H1 (cell line): ENCODE measurements at regions not wholly inside any gene's neighbourhood (a gene's known extent, or its start where the extent isn't known, plus 50 kb on each side); places are given as distances from the start of the nearest gene placed in this dataset.

Experiments
- CTCF ChIA-PET: fragments of 300-600 bp; sonication (Branson Sonifier 250); formaldehyde crosslinking; loops from one replicate; lab custom pipeline; 2021; ENCODE audit not compliant: partially characterized antibody; lab: Charles Lee
- POLR2A ChIA-PET: fragments of 300-600 bp; sonication (Branson Sonifier 250); formaldehyde crosslinking; loops from one replicate; lab custom pipeline; 2021; ENCODE audit warnings: inconsistent platforms; ENCODE audit not compliant: partially characterized antibody; lab: Charles Lee
- DNase-seq, 2 experiments: peaks; one replicate each; pipeline versions ENCODE4 v3.0.0 to v3.0.0-alpha.2; 2010 to 2022; ENCODE audit warnings: low spot score in 2 of 2, low read depth in 1 of 2, mixed read lengths in 1 of 2
- FAIRE-seq: peaks from 2 replicates; lab custom pipeline; 2011; peaks lifted over from hg19 to GRCh38; lab: Jason Lieb, UNC
- H2AFZ ChIP-seq: 2 replicates; pipeline ENCODE4 v1.8.1; 2012; ENCODE audit warnings: low read length, inconsistent platforms
- H2AK5ac ChIP-seq: 2 replicates; pipeline ENCODE4 v1.6.1; 2013; ENCODE audit warnings: low read depth, low read length
- H2BK120ac ChIP-seq: replicated peaks from 2 replicates; pipeline ENCODE3; 2013; ENCODE audit warnings: low read depth, low read length, inconsistent platforms
- H2BK12ac ChIP-seq: 2 replicates; pipeline ENCODE4 v1.6.1; 2013; ENCODE audit warnings: low read depth, low read length
- H2BK15ac ChIP-seq: 2 replicates; pipeline ENCODE4 v1.6.1; 2013; ENCODE audit warnings: low read length
- H2BK20ac ChIP-seq: 2 replicates; pipeline ENCODE4 v1.6.1; 2013; ENCODE audit warnings: low read length
- H2BK5ac ChIP-seq: 2 replicates; pipeline ENCODE4 v1.6.1; 2013; ENCODE audit warnings: low read depth, low read length
- H3K14ac ChIP-seq: 2 replicates; pipeline ENCODE4 v1.6.1; 2013; ENCODE audit warnings: inconsistent platforms; ENCODE audit not compliant: insufficient read length
- H3K18ac ChIP-seq: 2 replicates; pipeline ENCODE4 v1.6.1; 2013; ENCODE audit warnings: low read length; ENCODE audit errors: extremely low read depth
- H3K23ac ChIP-seq: 2 replicates; pipeline ENCODE4 v1.6.1; 2013; ENCODE audit warnings: inconsistent platforms; ENCODE audit not compliant: insufficient read length
- H3K23me2 ChIP-seq: 2 replicates; pipeline ENCODE4 v1.6.1; 2013; ENCODE audit warnings: low read depth, low read length
- H3K27ac ChIP-seq: 2 replicates; pipeline ENCODE4 v1.6.1; 2011; ENCODE audit warnings: low read depth, low read length, inconsistent platforms
- H3K27me3 ChIP-seq, 4 experiments: replicated peaks in 1 of 4; 1 replicate in 1 of 4; 2 replicates in 3 of 4; pipeline versions ENCODE4 v1.6.1 to v1.8.1; 2011 to 2013; ENCODE audit warnings: low read length in 3 of 4, mild to moderate bottlenecking in 3 of 4, inconsistent platforms in 2 of 4, mixed read lengths in 2 of 4, moderate library complexity in 1 of 4; ENCODE audit not compliant: control insufficient read depth in 3 of 4, insufficient read depth in 3 of 4; ENCODE audit errors: extremely low read depth in 1 of 4
- H3K36me3 ChIP-seq, 4 experiments: 2 replicates each; pipeline versions ENCODE4 v1.6.1 to v1.8.1; 2011 to 2013; ENCODE audit warnings: mild to moderate bottlenecking in 4 of 4, low read length in 3 of 4, moderate library complexity in 2 of 4, control low read depth in 1 of 4, inconsistent platforms in 1 of 4; ENCODE audit not compliant: insufficient read depth in 4 of 4, control insufficient read depth in 2 of 4
- H3K4ac ChIP-seq: replicated peaks from 2 replicates; pipeline ENCODE3; 2013; ENCODE audit warnings: low read length, low read depth, mixed read lengths, inconsistent platforms; ENCODE audit not compliant: insufficient read length
- H3K4me1 ChIP-seq, 4 experiments: replicated peaks in 1 of 4; 1 replicate in 1 of 4; 2 replicates in 3 of 4; pipeline versions ENCODE4 v1.6.1 to v1.8.1; 2011 to 2013; ENCODE audit warnings: low read length in 3 of 4, inconsistent platforms in 2 of 4, mixed read lengths in 1 of 4; ENCODE audit not compliant: insufficient read depth in 4 of 4, control insufficient read depth in 3 of 4
- H3K4me2 ChIP-seq, 2 experiments: 2 replicates each; pipeline versions ENCODE4 v1.6.1 to v1.8.1; 2011 to 2013; ENCODE audit warnings: low read depth in 2 of 2, low read length in 2 of 2, control low read depth in 1 of 2, inconsistent platforms in 1 of 2, mild to moderate bottlenecking in 1 of 2; ENCODE audit not compliant: insufficient read depth in 1 of 2
- H3K4me3 ChIP-seq, 4 experiments: fragments of 200-600, 300-600 bp in 1 of 4; sonication (generic), shearing (Covaris generic), sonication (Bioruptor Twin) in 1 of 4; 2 replicates each; pipeline versions ENCODE4 v1.5.1 to v1.8.1; 2011 to 2016; ENCODE audit warnings: low read length in 4 of 4, low read depth in 3 of 4, control low read depth in 2 of 4, inconsistent platforms in 2 of 4, mild to moderate bottlenecking in 2 of 4, mixed read lengths in 1 of 4, moderate library complexity in 1 of 4; ENCODE audit not compliant: insufficient read depth in 2 of 4; ENCODE audit errors: extremely low read depth in 1 of 4
- H3K56ac ChIP-seq: replicated peaks from 2 replicates; pipeline ENCODE3; 2013; ENCODE audit warnings: low read depth, mild to moderate bottlenecking, mixed read lengths, low read length, inconsistent platforms; ENCODE audit not compliant: insufficient read length
- H3K79me1 ChIP-seq: 2 replicates; pipeline ENCODE4 v1.6.1; 2013; ENCODE audit warnings: low read depth, low read length, control low read depth
- H3K79me2 ChIP-seq, 2 experiments: 2 replicates each; pipeline versions ENCODE4 v1.6.1 to v1.8.1; 2012 to 2013; ENCODE audit warnings: low read length in 2 of 2, mild to moderate bottlenecking in 2 of 2, inconsistent platforms in 1 of 2; ENCODE audit not compliant: insufficient read depth in 2 of 2, control insufficient read depth in 1 of 2
- H3K9ac ChIP-seq, 4 experiments: replicated peaks in 1 of 4; 1 replicate in 1 of 4; 2 replicates in 3 of 4; pipeline versions ENCODE4 v1.6.1 to v1.8.1; 2011 to 2013; ENCODE audit warnings: low read depth in 3 of 4, low read length in 3 of 4, control low read depth in 2 of 4, mild to moderate bottlenecking in 2 of 4, moderate library complexity in 2 of 4, inconsistent platforms in 1 of 4; ENCODE audit errors: extremely low read depth in 1 of 4
- H3K9me3 ChIP-seq, 2 experiments: 2 replicates each; pipeline versions ENCODE4 v1.6.1 to v1.8.1; 2012 to 2013; ENCODE audit warnings: mild to moderate bottlenecking in 2 of 2, moderate library complexity in 2 of 2, control low read depth in 1 of 2, inconsistent platforms in 1 of 2, low read depth in 1 of 2, low read length in 1 of 2, mixed read lengths in 1 of 2; ENCODE audit not compliant: insufficient read depth in 2 of 2
- H4K20me1 ChIP-seq, 2 experiments: replicated peaks in 1 of 2; 2 replicates each; pipeline versions ENCODE3 to v1.8.1; 2011 to 2013; ENCODE audit warnings: inconsistent platforms in 2 of 2, low read length in 2 of 2, mild to moderate bottlenecking in 1 of 2; ENCODE audit not compliant: insufficient read depth in 2 of 2, control insufficient read depth in 1 of 2
- H4K5ac ChIP-seq: 2 replicates; pipeline ENCODE4 v1.6.1; 2013; ENCODE audit warnings: low read length, low read depth, mixed read lengths, inconsistent platforms; ENCODE audit not compliant: insufficient read length
- H4K8ac ChIP-seq: 2 replicates; pipeline ENCODE4 v1.8.0; 2013; ENCODE audit warnings: mild to moderate bottlenecking, moderate library complexity, low read length, inconsistent platforms; ENCODE audit not compliant: insufficient read depth; ENCODE audit errors: extremely low read depth
- H4K91ac ChIP-seq: replicated peaks from 2 replicates; pipeline ENCODE3; 2013; ENCODE audit warnings: low read length, mixed read lengths, inconsistent platforms; ENCODE audit not compliant: insufficient read length
- CBX8 ChIP-seq: fragments of 300-800, 300-1000 bp; sonication (generic); IDR thresholded peaks from 2 replicates; pipeline ENCODE4 v1.7.1; 2016; ENCODE audit warnings: low read depth, low read length, borderline replicate concordance
- CEBPB ChIP-seq: IDR thresholded peaks from 2 replicates; pipeline ENCODE4 v1.6.1; 2012; ENCODE audit warnings: low read depth, low read length
- FOSL1 ChIP-seq: IDR thresholded peaks from 2 replicates; pipeline ENCODE4 v1.6.1; 2011; ENCODE audit warnings: mild to moderate bottlenecking, low read depth, low read length, moderate library complexity; ENCODE audit not compliant: insufficient read depth
- GABPA ChIP-seq: IDR thresholded peaks from 2 replicates; pipeline ENCODE4 v1.6.1; 2011; ENCODE audit warnings: mild to moderate bottlenecking, low read length, moderate library complexity, borderline replicate concordance; ENCODE audit not compliant: insufficient read depth
- GTF2F1 ChIP-seq: IDR thresholded peaks from 2 replicates; pipeline ENCODE4 v1.6.1; 2012; ENCODE audit warnings: low read depth, low read length, improper control_type of control experiment, borderline replicate concordance
- MAFK ChIP-seq: IDR thresholded peaks from 2 replicates; pipeline ENCODE4 v1.6.1; 2012; ENCODE audit warnings: low read depth, mild to moderate bottlenecking, improper control_type of control experiment, low read length
- POLR2AphosphoS5 ChIP-seq: IDR thresholded peaks from 2 replicates; pipeline ENCODE4 v1.6.1; 2011; ENCODE audit warnings: low read depth, low read length
- POU5F1 ChIP-seq: IDR thresholded peaks from 2 replicates; pipeline ENCODE4 v1.6.1; 2011; ENCODE audit warnings: low read depth, mild to moderate bottlenecking, low read length, moderate library complexity
- RBBP5 ChIP-seq: IDR thresholded peaks from 2 replicates; pipeline ENCODE4 v1.7.1; 2012; ENCODE audit warnings: low read depth, mild to moderate bottlenecking, inconsistent platforms, low read length, moderate library complexity, borderline replicate concordance
- RNF2 ChIP-seq: fragments of 200-900, 300-1000 bp; sonication (generic); IDR thresholded peaks from 2 replicates; pipeline ENCODE4 v1.7.1; 2016; ENCODE audit warnings: borderline replicate concordance, low read depth, mild to moderate bottlenecking, antibody characterized with exemption, low read length; ENCODE audit not compliant: poor library complexity, severe bottlenecking; ENCODE audit errors: missing control alignments
- SAP30 ChIP-seq: fragments of 300-600 bp; sonication (generic); IDR thresholded peaks from 2 replicates; pipeline ENCODE4 v1.7.1; 2012; ENCODE audit warnings: low read length, moderate library complexity, mild to moderate bottlenecking, inconsistent platforms; ENCODE audit not compliant: insufficient read depth, insufficient replicate concordance
- SIN3A ChIP-seq, 2 experiments: IDR thresholded peaks in 1 of 2; conservative IDR thresholded peaks in 1 of 2; 2 replicates each; pipeline ENCODE4 v1.6.1; 2011 to 2012; ENCODE audit warnings: low read length in 2 of 2, improper control_type of control experiment in 1 of 2, low read depth in 1 of 2, mild to moderate bottlenecking in 1 of 2
- SRF ChIP-seq: IDR thresholded peaks from 2 replicates; pipeline ENCODE4 v1.6.1; 2011; ENCODE audit warnings: mild to moderate bottlenecking, low read depth, low read length, moderate library complexity
- WGBS, 2 experiments: shearing (Covaris generic) in 1 of 2; methylation state at CpG; one replicate each; pipeline versions ENCODE4 v1.1.6 to v1.1.7; 2013 to 2015; ENCODE audit warnings: low lambda C conversion rate in 2 of 2, mixed read lengths in 2 of 2, inconsistent platforms in 1 of 2, low coverage in 1 of 2, missing lambda C conversion rate in 1 of 2; ENCODE audit not compliant: insufficient replicate concordance in 2 of 2, insufficient coverage in 1 of 2, insufficient read length in 1 of 2; ENCODE audit errors: extremely low coverage in 1 of 2, missing lambda C conversion rate in 1 of 2; 5-methylcytosine and 5-hydroxymethylcytosine counted together
- TF ChIP-seq, protein P1 (sequence below): IDR thresholded peaks from 2 replicates; pipeline ENCODE4 v1.6.1; 2012; ENCODE audit warnings: inconsistent platforms

DNA sequence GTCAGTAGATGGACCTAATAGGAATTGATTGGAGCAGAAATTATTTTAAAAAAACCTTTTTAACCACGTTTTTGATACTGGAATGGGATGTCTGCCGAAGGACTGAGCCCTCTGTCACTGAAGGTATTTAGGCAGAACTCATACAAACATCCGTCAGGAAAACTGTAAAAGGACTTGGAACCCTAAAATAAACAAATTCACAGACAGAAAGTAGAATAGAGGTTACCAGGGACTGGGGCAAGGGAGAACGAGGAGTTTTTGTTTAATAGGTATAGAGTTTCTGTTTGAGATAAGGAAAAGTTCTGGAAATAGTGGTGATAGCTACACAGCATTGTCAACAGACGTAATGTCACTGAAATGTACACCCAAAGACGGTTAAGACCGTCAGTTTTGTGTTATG lies 105.5 kb downstream of the BCOR start:
- no peak for FAIRE-seq
- TF ChIP-seq GABPA (no peak), CBX8 (no peak), GTF2F1 (no peak), SIN3A (conservative IDR thresholded peaks at IDR 0.05 in 1 of 2, IDR thresholded peaks at IDR 0.05 in 1 of 2; ENCODE audit: low read depth in 1 of 2, low read length in 2 of 2) (no peak), FOSL1 (no peak), POLR2AphosphoS5 (no peak), POU5F1 (no peak), MAFK (no peak), RNF2 (no peak), CEBPB (no peak), SAP30 (no peak), RBBP5 (no peak), SRF (no peak)
- TF ChIP-seq, protein P1, sequence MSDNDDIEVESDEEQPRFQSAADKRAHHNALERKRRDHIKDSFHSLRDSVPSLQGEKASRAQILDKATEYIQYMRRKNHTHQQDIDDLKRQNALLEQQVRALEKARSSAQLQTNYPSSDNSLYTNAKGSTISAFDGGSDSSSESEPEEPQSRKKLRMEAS = no peak

More for the DNA sequence above, 105.5 kb downstream of the BCOR start:
- no peak overlapping the region for H3K27ac ChIP-seq
- no peak overlapping the region for H3K4me3 ChIP-seq
- H3K9ac ChIP-seq = no peak overlapping the region
- H3K79me1 ChIP-seq = no peaks in the 10 kb centered on the region
- 91% methylated on average over 7 of the region's 7 CpGs; no CpG with 5 or more reads in 1 of the 2 experiments for WGBS, 2 experiments
- no peak overlapping the region for H3K14ac ChIP-seq
- H2BK12ac ChIP-seq = no peak overlapping the region
- no peak overlapping the region for H4K8ac ChIP-seq
- H3K79me2 ChIP-seq = no peaks in the 10 kb centered on the region
- H3K56ac ChIP-seq = no peak overlapping the region
- no peak for DNase-seq
- no peak overlapping the region for H2BK5ac ChIP-seq
- no peaks in the 10 kb centered on the region for H3K23me2 ChIP-seq
- H2AK5ac ChIP-seq = no peak overlapping the region
- H2BK15ac ChIP-seq = no peak overlapping the region
- H3K36me3 ChIP-seq = no peaks in the 10 kb centered on the region
- H2BK20ac ChIP-seq = no peak overlapping the region
- H3K9me3 ChIP-seq = no peaks in the 10 kb centered on the region
- CTCF ChIA-PET = no interaction called here
- H3K4me1 ChIP-seq = no peaks in the 10 kb centered on the region
- H3K18ac ChIP-seq = no peak overlapping the region
- POLR2A ChIA-PET = no interaction called here
- H2AFZ ChIP-seq = no peak overlapping the region
- no peak overlapping the region for H3K4me2 ChIP-seq
- H3K27me3 ChIP-seq = no peaks in the 10 kb centered on the region
- no peaks in the 10 kb centered on the region for H4K20me1 ChIP-seq
- H3K4ac ChIP-seq = no peak overlapping the region
- H4K5ac ChIP-seq = no peak overlapping the region
- H3K23ac ChIP-seq = no peak overlapping the region
- H2BK120ac ChIP-seq = no peak overlapping the region
- no peak overlapping the region for H4K91ac ChIP-seq
